ENCODE measurements at regions not wholly inside any gene's neighbourhood (a gene's known extent, or its start where the extent isn't known, plus 50 kb on each side); places are given as distances from the start of the nearest gene placed in this dataset.

GRCh38 chr2:207469451-207469850, 60.3 kb upstream of the CREB1 start:
- WGBS: 95% methylated on average over 6 of the region's 6 CpGs
- TF ChIP-seq CTCF (IDR thresholded peaks at IDR 0.05; ENCODE audit: low read depth, low read length, missing input control) (no peak), FOXA2 (IDR thresholded peaks at IDR 0.05) (no peak), JUND (IDR thresholded peaks at IDR 0.05) (no peak)
- H3K9ac ChIP-seq (ENCODE audit: low read depth in 1 of 2, low read length in 2 of 2): no peak overlapping the region

GRCh38 chr2:207469943-207470729, 59.6 kb upstream of the CREB1 start:
- TF ChIP-seq HNF4A (conservative IDR thresholded peaks at IDR 0.05) (no peak), EGR1 (IDR thresholded peaks at IDR 0.05; ENCODE audit: low read depth in 2 of 2) (no peak), FOXA2 (IDR thresholded peaks at IDR 0.05) (no peak), ZBTB33 (IDR thresholded peaks at IDR 0.05) (no peak), SP1 (IDR thresholded peaks at IDR 0.05) (no peak), FOXA1 (IDR thresholded peaks at IDR 0.05) (no peak), TAF1 (conservative IDR thresholded peaks at IDR 0.05) (no peak), REST (IDR thresholded peaks at IDR 0.05) (no peak), NR2F2 (IDR thresholded peaks at IDR 0.05) (no peak), RAD21 (IDR thresholded peaks at IDR 0.05) (no peak), JUND (IDR thresholded peaks at IDR 0.05) (no peak), GABPA (IDR thresholded peaks at IDR 0.05 in 1 of 2, conservative IDR thresholded peaks at IDR 0.05 in 1 of 2) (no peak), RXRA (IDR thresholded peaks at IDR 0.05) (no peak), MAX (IDR thresholded peaks at IDR 0.05) (no peak), ATF3 (IDR thresholded peaks at IDR 0.05) (no peak)
- Histone ChIP-seq H3K4me3 (ENCODE audit: low read depth in 1 of 3, low read length in 3 of 3) (no peak overlapping the region), H3K4me1 (ENCODE audit: control insufficient read depth in 4 of 4, insufficient read depth in 4 of 4, low read length in 3 of 4) (peaks cover 0 to 8% (median 5%) of the 10 kb centered on the region in 4 donors), H3K27ac (ENCODE audit: low read depth in 1 of 2, low read length in 2 of 2) (no peak overlapping the region), H3K9ac (ENCODE audit: low read depth in 1 of 2, low read length in 2 of 2) (no peak overlapping the region), H3K27me3 (ENCODE audit: control insufficient read depth in 4 of 4, insufficient read depth in 4 of 4, low read length in 3 of 4) (no peaks in the 10 kb centered on the region), H3K9me3 (ENCODE audit: control insufficient read depth in 4 of 4, low read length in 3 of 4) (no peaks in the 10 kb centered on the region), H3K36me3 (ENCODE audit: control insufficient read depth in 4 of 4, insufficient read depth in 3 of 4, low read depth in 1 of 4, low read length in 3 of 4) (no peaks in the 10 kb centered on the region)
- 69% methylated on average over 2 of the region's 2 CpGs for WGBS
- no peak for DNase-seq (ENCODE audit: low spot score)

More at GRCh38 chr2:207469451-207469850, 60.3 kb upstream of the CREB1 start:
- H3K9me3 ChIP-seq (ENCODE audit: control insufficient read depth in 4 of 4, low read length in 3 of 4): no peaks in the 10 kb centered on the region
- H3K4me3 ChIP-seq (ENCODE audit: low read depth in 1 of 3, low read length in 3 of 3): no peak overlapping the region
- H3K27me3 ChIP-seq (ENCODE audit: control insufficient read depth in 4 of 4, insufficient read depth in 4 of 4, low read length in 3 of 4): no peaks in the 10 kb centered on the region
- no peaks in the 10 kb centered on the region for H3K36me3 ChIP-seq (ENCODE audit: control insufficient read depth in 4 of 4, insufficient read depth in 3 of 4, low read depth in 1 of 4, low read length in 3 of 4)
- no peak for DNase-seq (ENCODE audit: low spot score)
- peaks cover 0 to 8% (median 3%) of the 10 kb centered on the region in 4 donors for H3K4me1 ChIP-seq (ENCODE audit: control insufficient read depth in 4 of 4, insufficient read depth in 4 of 4, low read length in 3 of 4)
- no peak overlapping the region for H3K27ac ChIP-seq (ENCODE audit: low read depth in 1 of 2, low read length in 2 of 2)

Data from liver (tissue), 8 donors.